ENCODE measurements at regions not wholly inside any gene's neighbourhood (a gene's known extent, or its start where the extent isn't known, plus 50 kb on each side); places are given as distances from the start of the nearest gene placed in this dataset.

- DNase-seq (ENCODE audit: low read depth in 1 of 2, low spot score in 1 of 2), result no peak
- WGBS (ENCODE audit: missing lambda C conversion rate), result 31% methylated on average over 11 of the region's 13 CpGs
- no peak for ATAC-seq
- no peak for FAIRE-seq
- ChIA-PET CTCF (no interaction called here), POLR2A (no interaction called here)
- Histone ChIP-seq H3K4me3 (no peak overlapping the region), H3K4me1 (no peaks in the 10 kb centered on the region), H3K9me3 (no peaks in the 10 kb centered on the region), H3K27ac (no peak overlapping the region), H3K4me2 (no peak overlapping the region)
- TF ChIP-seq NR3C1 (IDR thresholded peaks at IDR 0.05) (no peak), ESRRA (IDR thresholded peaks at IDR 0.05; ENCODE audit: borderline replicate concordance, low read length) (no peak), HDAC2 (IDR thresholded peaks at IDR 0.05) (no peak), RNF2 (IDR thresholded peaks at IDR 0.05; ENCODE audit: borderline replicate concordance, low read depth) (no peak), HOXA7 (CRISPR knock-in tag; IDR thresholded peaks at IDR 0.05) (no peak), MAFK (IDR thresholded peaks at IDR 0.05; ENCODE audit: partially characterized antibody) (no peak), POLR2A (IDR thresholded peaks at IDR 0.05; ENCODE audit: low read length) (no peak), NFE2L2 (conservative IDR thresholded peaks at IDR 0.05; ENCODE audit: low read length) (no peak), ZSCAN20 (CRISPR knock-in tag; IDR thresholded peaks at IDR 0.05) (no peak), BCL3 (IDR thresholded peaks at IDR 0.05) (no peak), JUN (IDR thresholded peaks at IDR 0.05) (no peak)
- TF ChIP-seq, protein P1, sequence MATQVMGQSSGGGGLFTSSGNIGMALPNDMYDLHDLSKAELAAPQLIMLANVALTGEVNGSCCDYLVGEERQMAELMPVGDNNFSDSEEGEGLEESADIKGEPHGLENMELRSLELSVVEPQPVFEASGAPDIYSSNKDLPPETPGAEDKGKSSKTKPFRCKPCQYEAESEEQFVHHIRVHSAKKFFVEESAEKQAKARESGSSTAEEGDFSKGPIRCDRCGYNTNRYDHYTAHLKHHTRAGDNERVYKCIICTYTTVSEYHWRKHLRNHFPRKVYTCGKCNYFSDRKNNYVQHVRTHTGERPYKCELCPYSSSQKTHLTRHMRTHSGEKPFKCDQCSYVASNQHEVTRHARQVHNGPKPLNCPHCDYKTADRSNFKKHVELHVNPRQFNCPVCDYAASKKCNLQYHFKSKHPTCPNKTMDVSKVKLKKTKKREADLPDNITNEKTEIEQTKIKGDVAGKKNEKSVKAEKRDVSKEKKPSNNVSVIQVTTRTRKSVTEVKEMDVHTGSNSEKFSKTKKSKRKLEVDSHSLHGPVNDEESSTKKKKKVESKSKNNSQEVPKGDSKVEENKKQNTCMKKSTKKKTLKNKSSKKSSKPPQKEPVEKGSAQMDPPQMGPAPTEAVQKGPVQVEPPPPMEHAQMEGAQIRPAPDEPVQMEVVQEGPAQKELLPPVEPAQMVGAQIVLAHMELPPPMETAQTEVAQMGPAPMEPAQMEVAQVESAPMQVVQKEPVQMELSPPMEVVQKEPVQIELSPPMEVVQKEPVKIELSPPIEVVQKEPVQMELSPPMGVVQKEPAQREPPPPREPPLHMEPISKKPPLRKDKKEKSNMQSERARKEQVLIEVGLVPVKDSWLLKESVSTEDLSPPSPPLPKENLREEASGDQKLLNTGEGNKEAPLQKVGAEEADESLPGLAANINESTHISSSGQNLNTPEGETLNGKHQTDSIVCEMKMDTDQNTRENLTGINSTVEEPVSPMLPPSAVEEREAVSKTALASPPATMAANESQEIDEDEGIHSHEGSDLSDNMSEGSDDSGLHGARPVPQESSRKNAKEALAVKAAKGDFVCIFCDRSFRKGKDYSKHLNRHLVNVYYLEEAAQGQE (IDR thresholded peaks at IDR 0.05), result no peak
Observed at GRCh38 chr11:37905707-37906417, 1307.8 kb upstream of the RAG2 start.

GRCh38 chr11:37896016-37896415 lies 1298.0 kb upstream of the RAG2 start:
- no peak for FAIRE-seq
- H3K4me1 ChIP-seq, result no peaks in the 10 kb centered on the region
- POLR2A ChIA-PET, result no interaction called here

More at GRCh38 chr11:37896016-37896415, 1298.0 kb upstream of the RAG2 start:
- CTCF ChIA-PET, result interaction anchor here (0.9 kb wide), 1 partner anchor 50 kb away, joined by 3 read pairs; no protein-coding TSS in a partner anchor
- ATAC-seq (no peak), DNase-seq (ENCODE audit: low read depth in 1 of 2, low spot score in 1 of 2) (no peak)
- TF ChIP-seq EP300 (IDR thresholded peaks at IDR 0.05) (no peak), BHLHE40 (IDR thresholded peaks at IDR 0.05; ENCODE audit: low read depth, low read length) (no peak), JUN (IDR thresholded peaks at IDR 0.05) (no peak), SMC3 (IDR thresholded peaks at IDR 0.05) (no peak), NFE2L2 (conservative IDR thresholded peaks at IDR 0.05; ENCODE audit: low read length) (no peak), KDM1A (IDR thresholded peaks at IDR 0.05; ENCODE audit: low read depth) (no peak), EHF (CRISPR knock-in tag; IDR thresholded peaks at IDR 0.05) (no peak), PBX3 (IDR thresholded peaks at IDR 0.05) (no peak), HOXB5 (CRISPR knock-in tag; IDR thresholded peaks at IDR 0.05) (no peak), CHD2 (IDR thresholded peaks at IDR 0.05; ENCODE audit: low read length, partially characterized antibody) (no peak), EHMT2 (IDR thresholded peaks at IDR 0.05; ENCODE audit: low read depth) (no peak)
- TF ChIP-seq, protein P2, sequence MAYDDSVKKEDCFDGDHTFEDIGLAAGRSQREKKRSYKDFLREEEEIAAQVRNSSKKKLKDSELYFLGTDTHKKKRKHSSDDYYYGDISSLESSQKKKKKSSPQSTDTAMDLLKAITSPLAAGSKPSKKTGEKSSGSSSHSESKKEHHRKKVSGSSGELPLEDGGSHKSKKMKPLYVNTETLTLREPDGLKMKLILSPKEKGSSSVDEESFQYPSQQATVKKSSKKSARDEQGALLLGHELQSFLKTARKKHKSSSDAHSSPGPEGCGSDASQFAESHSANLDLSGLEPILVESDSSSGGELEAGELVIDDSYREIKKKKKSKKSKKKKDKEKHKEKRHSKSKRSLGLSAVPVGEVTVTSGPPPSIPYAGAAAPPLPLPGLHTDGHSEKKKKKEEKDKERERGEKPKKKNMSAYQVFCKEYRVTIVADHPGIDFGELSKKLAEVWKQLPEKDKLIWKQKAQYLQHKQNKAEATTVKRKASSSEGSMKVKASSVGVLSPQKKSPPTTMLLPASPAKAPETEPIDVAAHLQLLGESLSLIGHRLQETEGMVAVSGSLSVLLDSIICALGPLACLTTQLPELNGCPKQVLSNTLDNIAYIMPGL (CRISPR knock-in tag; IDR thresholded peaks at IDR 0.05; ENCODE audit: borderline replicate concordance), result no peak
- TF ChIP-seq, protein P3, sequence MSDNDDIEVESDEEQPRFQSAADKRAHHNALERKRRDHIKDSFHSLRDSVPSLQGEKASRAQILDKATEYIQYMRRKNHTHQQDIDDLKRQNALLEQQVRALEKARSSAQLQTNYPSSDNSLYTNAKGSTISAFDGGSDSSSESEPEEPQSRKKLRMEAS (IDR thresholded peaks at IDR 0.05), result no peak
- H3K9me3 ChIP-seq, result 0 out of 3 replicates have a peak, but pooled peaks cover 2% of the 10 kb centered on the region
- H3K4me3 ChIP-seq, result no peak overlapping the region
- H3K4me2 ChIP-seq, result no peak overlapping the region
- H3K27ac ChIP-seq, result no peak overlapping the region
